ENCODE measurements at regions not wholly inside any gene's neighbourhood (a gene's known extent, or its start where the extent isn't known, plus 50 kb on each side); places are given as distances from the start of the nearest gene placed in this dataset.

GRCh38 chr13:89816404-89816803 lies 1531.1 kb upstream of the MIR17HG start:
- DNase-seq (ENCODE audit: low read depth in 4 of 4, low spot score in 3 of 4): no peak

DNA sequence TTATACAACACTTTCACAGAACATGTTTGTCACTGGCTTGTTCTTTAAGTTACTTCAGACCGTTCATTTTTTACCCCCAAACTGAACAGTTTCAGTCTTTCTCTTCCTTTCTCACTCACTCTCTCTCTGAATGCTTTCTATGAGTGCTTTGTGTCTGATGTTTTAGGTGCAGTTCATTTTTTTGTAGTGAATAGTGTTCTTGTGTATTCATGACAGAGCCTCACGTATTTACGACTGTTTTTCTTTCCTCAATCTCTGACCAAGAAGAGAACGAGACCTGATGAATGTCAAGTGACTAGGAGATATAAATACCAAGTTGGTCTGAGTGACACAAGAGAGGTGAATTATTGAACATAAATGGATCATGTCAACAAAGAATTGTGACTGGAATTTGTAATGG lies 1525.0 kb upstream of the MIR17HG start:
- no peak for DNase-seq (ENCODE audit: low read depth in 4 of 4, low spot score in 3 of 4)

- DNase-seq (ENCODE audit: low read depth in 4 of 4, low spot score in 3 of 4): no peak
These were observed 1519.9 kb upstream of the MIR17HG start for GRCh38 chr13:89827552-89827951.

DNA sequence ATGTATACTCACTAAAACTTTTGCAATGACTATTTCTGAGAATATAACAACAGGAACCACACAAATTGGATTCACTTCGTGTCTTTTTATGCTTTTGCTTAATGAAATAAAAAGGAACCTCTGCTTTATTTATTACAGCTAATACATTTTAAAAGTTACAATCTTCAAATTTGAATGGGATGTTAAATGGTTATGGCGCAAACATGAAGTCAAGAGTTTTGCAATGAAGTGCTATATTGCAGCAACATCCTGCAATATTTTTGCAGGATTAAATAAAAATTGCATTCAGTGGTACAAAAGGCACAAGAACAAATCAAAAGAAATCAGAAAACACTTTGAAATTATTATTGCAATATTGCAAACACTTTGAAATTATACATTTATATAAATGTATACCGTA lies 1519.0 kb upstream of the MIR17HG start:
- DNase-seq (ENCODE audit: low read depth in 4 of 4, low spot score in 3 of 4): no peak

GRCh38 chr13:89831157-89831556 lies 1516.3 kb upstream of the MIR17HG start:
- no peak for DNase-seq (ENCODE audit: low read depth in 4 of 4, low spot score in 3 of 4)

DNA sequence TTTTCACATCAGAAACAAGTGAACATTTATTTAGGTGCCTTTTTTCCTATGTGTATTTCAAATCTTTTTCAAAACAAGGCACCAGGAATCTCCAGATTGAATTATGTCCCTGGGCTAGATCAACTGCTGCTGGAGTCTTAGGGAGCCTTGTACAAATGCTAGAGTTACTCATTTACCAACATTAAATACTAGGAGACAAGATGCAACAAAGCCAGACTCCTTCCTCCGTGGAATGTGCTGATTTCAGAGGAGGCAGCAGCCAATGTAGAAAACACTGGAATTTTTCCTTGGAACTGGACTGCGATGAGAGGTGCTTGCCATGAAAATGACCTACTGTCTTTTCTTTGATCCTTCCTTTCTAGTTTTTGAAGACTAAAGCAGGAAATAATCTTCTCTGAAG lies 1514.7 kb upstream of the MIR17HG start:
- no peak for DNase-seq (ENCODE audit: low read depth in 4 of 4, low spot score in 3 of 4)

DNA sequence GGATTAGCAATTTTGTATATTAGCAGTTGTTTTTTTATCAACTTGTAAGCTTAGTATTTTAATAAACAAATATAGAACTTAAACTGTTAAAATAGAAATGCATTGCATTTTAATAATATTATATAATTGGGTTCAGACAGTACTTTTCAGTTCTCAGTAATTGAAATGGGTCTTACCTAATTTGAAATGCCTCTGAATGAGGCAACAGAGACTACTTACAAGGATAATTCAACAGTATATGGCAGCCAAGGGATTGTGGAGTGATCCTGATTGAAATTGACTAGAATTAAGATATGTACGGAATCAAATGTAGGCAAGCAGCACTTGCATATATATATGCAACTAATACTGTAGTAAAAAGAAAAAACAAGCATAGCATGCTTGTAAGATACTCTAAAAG lies 1503.9 kb upstream of the MIR17HG start:
- DNase-seq (ENCODE audit: low read depth in 4 of 4, low spot score in 3 of 4): no peak

GRCh38 chr13:89845874-89846273 lies 1501.6 kb upstream of the MIR17HG start:
- DNase-seq (ENCODE audit: low read depth in 4 of 4, low spot score in 3 of 4): no peak

GRCh38 chr13:89846926-89847585 lies 1500.4 kb upstream of the MIR17HG start:
- DNase-seq (ENCODE audit: low read depth in 4 of 4, low spot score in 3 of 4): no peak

- no peak for DNase-seq (ENCODE audit: low read depth in 4 of 4, low spot score in 3 of 4)
These were observed 1494.9 kb upstream of the MIR17HG start for GRCh38 chr13:89852570-89852969.

DNA sequence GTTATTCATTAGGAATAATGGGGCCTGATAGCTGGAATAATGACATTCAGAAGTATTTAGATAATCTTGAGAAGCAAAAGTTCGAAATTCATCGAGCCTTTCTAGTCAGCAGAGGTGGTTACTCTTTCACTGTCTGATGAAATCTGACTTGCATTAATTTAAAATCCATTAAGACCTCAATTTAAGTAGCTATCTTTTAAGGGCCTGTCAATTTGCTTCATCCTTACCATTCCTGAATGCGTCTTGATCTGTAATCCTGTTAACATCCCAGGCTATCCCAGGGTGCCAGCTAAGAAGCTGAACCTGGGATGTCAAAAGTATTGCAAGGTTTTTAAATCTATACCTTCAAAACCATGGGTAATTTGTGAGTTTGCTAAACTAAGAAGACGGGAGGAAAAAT lies 1491.0 kb upstream of the MIR17HG start:
- no peak for DNase-seq (ENCODE audit: low read depth in 4 of 4, low spot score in 3 of 4)

DNA sequence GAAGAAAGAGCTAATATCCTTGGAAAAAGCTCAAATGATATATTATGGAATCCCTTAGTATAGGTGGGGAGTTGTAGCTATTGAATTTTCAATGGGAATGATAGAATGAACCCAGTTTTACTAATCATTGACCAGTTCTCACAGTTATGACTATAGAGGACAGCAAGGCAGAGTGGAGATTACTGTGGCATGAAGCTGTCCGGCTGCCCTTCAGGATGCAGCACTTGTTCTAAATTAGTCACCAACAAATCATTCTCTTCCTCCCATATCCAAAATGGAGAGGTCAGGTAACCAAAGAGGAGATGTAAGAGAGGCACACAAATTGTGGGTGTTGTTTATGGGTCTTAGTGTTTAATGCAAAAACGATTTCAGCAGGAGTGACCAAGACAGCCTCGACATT lies 1490.0 kb upstream of the MIR17HG start:
- no peak for DNase-seq (ENCODE audit: low read depth in 4 of 4, low spot score in 3 of 4)

DNA sequence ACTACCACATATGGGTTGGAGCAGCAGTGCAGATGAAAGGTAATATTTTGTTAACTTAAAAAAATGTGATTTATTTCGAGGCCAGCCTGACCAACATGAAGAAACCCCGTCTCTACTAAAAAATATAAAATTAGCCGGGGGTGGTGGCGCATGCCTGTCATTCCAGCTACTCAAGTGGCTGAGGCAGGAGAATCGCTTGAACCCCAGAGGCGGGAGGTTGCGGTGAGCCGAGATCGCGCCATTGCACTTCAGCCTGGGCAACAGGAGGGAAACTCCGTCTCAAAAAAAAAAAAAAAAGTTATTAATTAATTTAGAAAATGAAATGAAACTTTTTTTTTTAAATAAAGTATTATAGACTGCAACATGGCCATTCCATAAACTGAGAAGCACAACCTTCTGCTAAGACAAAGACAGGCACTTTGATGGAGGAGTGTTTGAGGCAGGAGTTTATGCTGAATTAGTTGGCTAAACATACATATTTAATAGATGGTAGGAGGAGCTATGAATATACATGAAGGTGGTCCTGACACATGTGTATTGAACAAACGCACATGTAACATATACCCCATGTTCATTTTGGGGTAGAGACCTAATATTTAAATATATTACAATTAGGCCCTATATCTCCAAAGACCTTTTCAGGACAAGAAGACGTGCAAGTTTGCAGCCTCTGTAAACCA lies 1485.3 kb upstream of the MIR17HG start:
- DNase-seq (ENCODE audit: low read depth in 4 of 4, low spot score in 3 of 4): no peak

DNA sequence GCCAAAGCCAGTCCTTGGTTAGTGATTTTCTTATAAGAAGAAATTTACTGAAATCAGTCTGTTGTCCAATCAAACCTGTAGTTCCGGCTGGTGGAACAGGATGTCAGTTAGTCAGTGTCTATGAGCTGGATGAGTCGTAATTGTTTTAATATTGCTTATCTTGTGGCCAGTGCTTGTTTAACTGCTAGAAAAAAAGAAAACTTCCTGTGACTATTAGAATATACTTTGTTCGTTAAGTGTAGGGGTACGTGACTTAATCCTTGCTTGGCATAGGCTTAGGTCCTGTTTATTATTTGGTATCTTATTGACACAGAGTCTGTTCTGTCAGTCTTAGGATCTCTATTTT lies 1484.8 kb upstream of the MIR17HG start:
- DNase-seq (ENCODE audit: low read depth in 4 of 4, low spot score in 3 of 4): no peak

- DNase-seq (ENCODE audit: low read depth in 4 of 4, low spot score in 3 of 4): no peak
These were observed 1482.1 kb upstream of the MIR17HG start for GRCh38 chr13:89865164-89866064.

- DNase-seq (ENCODE audit: low read depth in 4 of 4, low spot score in 3 of 4): no peak
These were observed 1478.2 kb upstream of the MIR17HG start for GRCh38 chr13:89869312-89869711.

GRCh38 chr13:89878904-89879303 lies 1468.6 kb upstream of the MIR17HG start:
- DNase-seq (ENCODE audit: low read depth in 4 of 4, low spot score in 3 of 4): no peak

DNA sequence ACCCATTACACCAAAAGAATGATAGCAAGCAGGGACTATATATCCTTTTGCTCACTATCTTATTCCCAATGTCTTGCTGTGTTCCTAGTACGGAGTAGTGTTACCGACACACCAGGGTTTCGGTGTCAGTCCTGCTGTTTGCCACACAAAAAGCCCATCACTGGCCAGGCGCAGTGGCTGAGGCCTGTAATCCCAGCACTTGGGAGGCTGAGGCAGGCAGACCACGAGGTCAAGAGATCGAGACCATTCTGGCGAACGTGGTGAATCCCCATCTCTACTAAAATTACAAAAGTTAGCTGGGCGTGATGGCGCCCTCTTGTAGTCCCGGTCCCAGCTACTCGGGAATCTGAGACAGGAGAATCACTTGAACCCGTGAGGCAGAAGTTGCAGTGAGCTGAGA lies 1467.3 kb upstream of the MIR17HG start:
- no peak for DNase-seq (ENCODE audit: low read depth in 4 of 4, low spot score in 3 of 4)

GRCh38 chr13:89883893-89884448 lies 1463.5 kb upstream of the MIR17HG start:
- DNase-seq (ENCODE audit: low read depth in 4 of 4, low spot score in 3 of 4): no peak

GRCh38 chr13:89890806-89891205 lies 1456.7 kb upstream of the MIR17HG start:
- DNase-seq (ENCODE audit: low read depth in 4 of 4, low spot score in 3 of 4): no peak

DNA sequence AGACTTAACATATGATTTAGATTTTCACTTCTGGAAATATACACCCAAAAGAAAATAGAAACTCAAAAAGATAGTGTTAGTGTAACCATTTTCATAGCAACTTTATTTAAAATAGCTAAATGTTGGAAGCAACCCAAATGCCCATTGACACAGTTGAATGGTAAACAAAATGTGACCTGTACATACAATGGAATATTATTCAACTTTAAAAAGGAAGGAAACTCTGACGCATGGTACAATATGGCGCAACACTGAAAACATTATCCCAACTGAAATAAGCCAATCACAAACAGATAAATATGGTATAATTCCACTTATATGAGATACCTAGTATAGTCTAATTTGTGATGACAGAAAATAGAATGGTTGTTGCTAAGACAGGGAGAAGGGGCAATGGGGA lies 1456.1 kb upstream of the MIR17HG start:
- no peak for DNase-seq (ENCODE audit: low read depth in 4 of 4, low spot score in 3 of 4)
